SK-N-SH treated with all-trans-retinoic acid at 6 μM for 48 hours (cell line): ENCODE measurements at regions not wholly inside any gene's neighbourhood (a gene's known extent, or its start where the extent isn't known, plus 50 kb on each side); places are given as distances from the start of the nearest gene placed in this dataset.

Experiments used
- ATAC-seq: fragments of 200-7000 bp; cut with Tn5 transposase; 3 replicates; pipeline ENCODE4 v1.9.1; 2020; ENCODE audit warnings: mild to moderate bottlenecking, moderate library complexity
- ARNTL ChIP-seq: fragments of 450-650 bp; formaldehyde crosslinking; IDR thresholded peaks from 2 replicates; pipeline ENCODE4 v1.5.0; 2020; ENCODE audit warnings: low read depth, mild to moderate bottlenecking, moderate library complexity, borderline replicate concordance
- BACH2 ChIP-seq: fragments of 250-450 bp; sonication (Bioruptor Pico); IDR thresholded peaks from 2 replicates; pipeline ENCODE4 v1.9.0; 2021; ENCODE audit warnings: mild to moderate bottlenecking, borderline replicate concordance
- CREB5 ChIP-seq: fragments of 250-450 bp; sonication (Bioruptor Pico); IDR thresholded peaks from 2 replicates; pipeline ENCODE4 v1.5.1; 2020; ENCODE audit warnings: low read depth, mild to moderate bottlenecking, moderate library complexity
- CSDC2 ChIP-seq: fragments of 250-450 bp; sonication (Bioruptor Pico); IDR thresholded peaks from 2 replicates; pipeline ENCODE4 v1.5.0; 2020; ENCODE audit warnings: mild to moderate bottlenecking, moderate library complexity
- CSRNP3 ChIP-seq: fragments of 250-450 bp; sonication (Bioruptor Pico); IDR thresholded peaks from 2 replicates; pipeline ENCODE4 v1.5.1; 2021; ENCODE audit warnings: mild to moderate bottlenecking, moderate library complexity
- GLIS3 ChIP-seq: fragments of 250-450 bp; sonication (Bioruptor Pico); IDR thresholded peaks from 2 replicates; pipeline ENCODE4 v1.5.0; 2020; ENCODE audit warnings: mild to moderate bottlenecking, moderate library complexity
- OSR1 ChIP-seq: fragments of 250-450 bp; sonication (Bioruptor Pico); IDR thresholded peaks from 2 replicates; pipeline ENCODE4 v1.8.0; 2022; ENCODE audit warnings: moderate library complexity, mild to moderate bottlenecking, inconsistent platforms
- PATZ1 ChIP-seq: fragments of 250-450 bp; sonication (Bioruptor Pico); IDR thresholded peaks from 2 replicates; pipeline ENCODE4 v1.8.0; 2020; ENCODE audit warnings: mild to moderate bottlenecking, moderate library complexity, borderline replicate concordance
- POU6F1 ChIP-seq: fragments of 250-450 bp; sonication (Bioruptor Pico); IDR thresholded peaks from 2 replicates; pipeline ENCODE4 v1.8.0; 2021; ENCODE audit warnings: low read depth, mild to moderate bottlenecking, moderate library complexity, borderline replicate concordance
- PPARA ChIP-seq: fragments of 250-450 bp; sonication (Bioruptor Pico); IDR thresholded peaks from 2 replicates; pipeline ENCODE4 v1.5.0; 2020; ENCODE audit warnings: mild to moderate bottlenecking, borderline replicate concordance
- RARB ChIP-seq: fragments of 250-450 bp; sonication (Bioruptor Pico); IDR thresholded peaks from 2 replicates; pipeline ENCODE4 v1.8.0; 2021; ENCODE audit warnings: mild to moderate bottlenecking, moderate library complexity
- SNAI2 ChIP-seq: fragments of 250-450 bp; sonication (Bioruptor Pico); IDR thresholded peaks from 2 replicates; pipeline ENCODE4 v1.5.0; 2020; ENCODE audit warnings: mild to moderate bottlenecking, moderate library complexity
- TCF4 ChIP-seq: fragments of 250-450 bp; sonication (Bioruptor Pico); IDR thresholded peaks from 2 replicates; pipeline ENCODE4 v1.8.0; 2021; ENCODE audit warnings: mild to moderate bottlenecking, moderate library complexity, borderline replicate concordance
- TOX ChIP-seq: fragments of 250-450 bp; sonication (Bioruptor Pico); IDR thresholded peaks from 2 replicates; pipeline ENCODE4 v1.8.0; 2021; ENCODE audit warnings: mild to moderate bottlenecking, moderate library complexity, borderline replicate concordance
- TSHZ2 ChIP-seq: fragments of 250-450 bp; sonication (Bioruptor Pico); IDR thresholded peaks from 2 replicates; pipeline ENCODE4 v1.5.0; 2020; ENCODE audit warnings: mild to moderate bottlenecking, moderate library complexity
- ZC3H10 ChIP-seq: fragments of 250-450 bp; sonication (Bioruptor Pico); IDR thresholded peaks from 2 replicates; pipeline ENCODE4 v1.5.1; 2021; ENCODE audit warnings: mild to moderate bottlenecking, moderate library complexity
- ZFP3 ChIP-seq: fragments of 250-450 bp; sonication (Bioruptor Pico); IDR thresholded peaks from 2 replicates; pipeline ENCODE4 v1.5.0; 2020; ENCODE audit warnings: mild to moderate bottlenecking, moderate library complexity
- ZFP30 ChIP-seq: fragments of 450-650 bp; formaldehyde crosslinking; IDR thresholded peaks from 2 replicates; pipeline ENCODE4 v1.5.0; 2022; ENCODE audit warnings: mild to moderate bottlenecking, moderate library complexity
- ZNF565 ChIP-seq: fragments of 450-650 bp; formaldehyde crosslinking; conservative IDR thresholded peaks from 2 replicates; pipeline ENCODE4 v1.5.0; 2020; ENCODE audit warnings: low read depth, mild to moderate bottlenecking, moderate library complexity
- ZNF70 ChIP-seq: fragments of 450-650 bp; formaldehyde crosslinking; IDR thresholded peaks from 2 replicates; pipeline ENCODE4 v1.5.0; 2020; ENCODE audit warnings: mild to moderate bottlenecking, moderate library complexity
- ZNF8 ChIP-seq: fragments of 450-650 bp; formaldehyde crosslinking; IDR thresholded peaks from 2 replicates; pipeline ENCODE4 v1.5.0; 2020; ENCODE audit warnings: mild to moderate bottlenecking, moderate library complexity

- TF ChIP-seq CREB5 (no peak), TCF4 (CRISPR knock-in tag) (no peak), ZFP30 (CRISPR knock-in tag) (no peak), PPARA (CRISPR knock-in tag) (no peak)
These were observed 177.4 kb downstream of the TFAP2A start (continued) for GRCh38 chr6:10237298-10238038.

GRCh38 chr6:10235344-10235743, 179.5 kb downstream of the TFAP2A start:
- ATAC-seq: no peak
- TF ChIP-seq ZNF565 (CRISPR knock-in tag): no peak
- no peak for TF ChIP-seq ZC3H10 (CRISPR knock-in tag)
- TF ChIP-seq ZNF8 (CRISPR knock-in tag): no peak
- no peak for TF ChIP-seq SNAI2 (CRISPR knock-in tag)
- TF ChIP-seq CREB5: no peak
- TF ChIP-seq TSHZ2 (CRISPR knock-in tag): no peak
- no peak for TF ChIP-seq ZFP30 (CRISPR knock-in tag)
- TF ChIP-seq ZFP3: no peak
- no peak for TF ChIP-seq CSRNP3 (CRISPR knock-in tag)
- no peak for TF ChIP-seq PATZ1 (CRISPR knock-in tag)
- no peak for TF ChIP-seq ZNF70 (CRISPR knock-in tag)
- no peak for TF ChIP-seq TCF4 (CRISPR knock-in tag)
- no peak for TF ChIP-seq CSDC2 (CRISPR knock-in tag)
- no peak for TF ChIP-seq TOX (CRISPR knock-in tag)
- TF ChIP-seq POU6F1 (CRISPR knock-in tag): no peak
- no peak for TF ChIP-seq GLIS3
- no peak for TF ChIP-seq RARB
- TF ChIP-seq ARNTL: no peak

- no peak for ATAC-seq
These were observed 184.3 kb downstream of the TFAP2A start for GRCh38 chr6:10230531-10230930.

More at GRCh38 chr6:10230531-10230930, 184.3 kb downstream of the TFAP2A start:
- TF ChIP-seq ZNF70 (CRISPR knock-in tag) (no peak), ZFP30 (CRISPR knock-in tag) (no peak), ARNTL (no peak), OSR1 (no peak), ZNF8 (CRISPR knock-in tag) (no peak), CSRNP3 (CRISPR knock-in tag) (no peak), PPARA (CRISPR knock-in tag) (no peak), BACH2 (CRISPR knock-in tag) (no peak)
